Fibroblast of gingiva (primary cell): ENCODE measurements at regions not wholly inside any gene's neighbourhood (a gene's known extent, or its start where the extent isn't known, plus 50 kb on each side); places are given as distances from the start of the nearest gene placed in this dataset.

Experiments
- DNase-seq: peaks from one replicate; pipeline ENCODE4 v3.0.0-alpha.2; 2011; ENCODE audit warnings: low read depth

DNA sequence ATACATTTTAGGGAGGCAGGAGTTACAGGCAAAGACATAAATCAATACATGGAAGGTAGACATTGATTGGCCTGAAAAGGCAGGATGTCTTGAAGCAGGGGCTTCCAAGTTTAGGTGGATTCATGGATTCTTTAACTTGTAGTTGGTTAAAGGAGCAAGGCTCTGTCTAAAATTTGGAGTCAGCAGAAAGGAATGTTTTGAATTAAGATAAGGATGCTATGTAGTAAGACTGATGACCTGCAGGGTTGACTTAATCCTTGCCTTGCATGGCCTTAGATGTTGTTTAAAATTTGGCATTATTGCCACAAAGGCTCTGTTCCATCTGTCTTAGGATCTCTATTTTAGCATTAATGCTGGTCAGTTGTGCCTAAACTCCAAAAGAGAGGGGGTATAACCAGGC, 171.3 kb downstream of the C5orf15 start:
- no peak for DNase-seq

- DNase-seq: no peak
These were observed 172.2 kb downstream of the C5orf15 start for GRCh38 chr5:133796186-133796585.

DNA sequence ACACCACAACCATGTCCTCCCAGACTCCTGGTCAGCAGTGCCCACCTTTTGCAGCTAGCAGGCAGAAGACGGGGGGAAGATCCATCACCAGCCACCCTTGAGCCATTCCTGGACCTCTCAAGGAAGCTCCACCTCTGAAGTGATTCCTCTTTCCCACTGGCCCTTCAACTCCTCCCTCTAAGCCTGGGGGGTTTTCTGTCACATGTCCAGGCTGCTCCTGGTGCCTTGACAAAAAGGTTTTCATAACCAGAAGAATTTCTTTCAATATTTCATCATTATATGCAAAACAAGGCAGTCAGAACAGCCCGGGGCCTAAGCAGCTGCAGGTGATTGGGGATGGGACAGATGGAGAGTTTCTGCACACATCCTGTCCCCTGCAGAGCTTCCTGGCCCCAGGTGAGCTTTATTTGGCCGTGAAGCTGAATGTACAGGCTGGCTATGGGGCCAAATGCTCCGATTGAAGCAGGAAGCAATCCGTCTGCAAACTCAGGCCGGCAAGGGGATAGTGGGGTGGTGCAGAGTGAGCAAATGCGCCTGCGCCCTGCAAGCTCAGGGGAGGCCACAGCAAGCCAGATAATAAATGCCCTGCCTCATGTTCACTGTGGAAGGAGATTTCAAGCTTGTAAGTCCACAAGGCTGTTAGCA, 173.5 kb downstream of the C5orf15 start:
- no peak for DNase-seq

- DNase-seq: no peak
These were observed 174.5 kb downstream of the C5orf15 start for GRCh38 chr5:133793756-133794465.

DNA sequence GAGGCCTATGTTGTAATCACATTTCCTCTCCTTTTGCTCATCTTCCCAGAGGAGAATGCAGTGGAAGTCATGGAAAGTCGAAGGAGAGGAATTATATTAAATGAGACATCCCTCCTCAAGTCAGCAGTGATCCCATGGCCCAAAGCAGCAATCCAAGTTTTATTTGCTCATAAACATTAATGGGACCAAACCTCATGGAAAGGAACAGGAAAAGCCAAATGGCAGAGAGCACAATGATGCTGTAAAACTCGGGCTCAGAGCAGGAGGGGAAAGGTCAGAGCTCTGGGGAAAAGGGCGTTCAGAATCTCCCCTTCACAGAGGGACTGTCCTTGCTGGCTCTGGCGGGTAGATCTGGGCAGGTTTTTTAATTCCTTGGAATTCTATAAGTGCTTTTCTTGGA, 175.8 kb downstream of the C5orf15 start:
- no peak for DNase-seq

- no peak for DNase-seq
These were observed 176.4 kb downstream of the C5orf15 start for GRCh38 chr5:133792024-133792423.

DNA sequence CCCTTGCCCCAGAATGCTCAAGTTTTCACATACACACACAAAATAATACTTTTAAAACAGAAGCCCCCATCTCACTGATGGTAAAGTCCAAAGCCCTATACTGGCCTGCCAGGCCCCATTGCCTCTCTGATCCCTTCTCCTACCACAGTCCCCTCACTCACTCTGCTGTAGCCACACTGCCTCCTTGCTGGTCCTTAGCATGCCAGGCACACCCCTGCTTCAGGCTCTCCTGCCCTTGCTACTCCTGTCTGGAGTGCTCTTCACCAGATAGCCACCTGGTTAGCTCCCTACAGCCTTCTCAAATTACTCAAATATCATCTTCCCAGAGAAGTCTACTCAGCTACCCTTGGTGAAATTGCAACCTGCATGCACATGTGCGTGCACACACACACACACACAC, 177.5 kb downstream of the C5orf15 start:
- no peak for DNase-seq

GRCh38 chr5:133789428-133789827, 177.1 kb upstream of the FSTL4 start:
- no peak for DNase-seq

DNA sequence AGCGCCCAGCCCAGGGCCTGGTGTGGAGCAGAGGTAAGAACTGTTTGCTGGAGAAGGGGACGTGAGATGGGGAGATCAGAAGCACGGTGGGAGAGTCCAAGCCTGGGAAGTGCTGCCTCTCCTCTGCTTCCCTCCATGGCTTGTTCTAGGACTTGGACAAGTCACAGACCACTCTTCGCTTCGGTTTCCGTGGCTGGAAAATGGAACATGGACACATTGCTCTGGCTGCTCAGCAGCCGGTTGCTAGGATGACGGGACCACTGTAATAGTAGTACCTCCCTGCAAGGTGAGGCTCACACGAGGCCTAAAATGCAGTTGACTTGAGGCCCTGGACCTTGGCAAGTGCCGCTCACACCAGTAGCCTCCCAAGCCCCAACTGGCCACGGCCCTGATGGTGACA, 175.8 kb upstream of the FSTL4 start:
- no peak for DNase-seq

- DNase-seq: no peak
These were observed 174.1 kb upstream of the FSTL4 start for GRCh38 chr5:133786420-133786819.

DNA sequence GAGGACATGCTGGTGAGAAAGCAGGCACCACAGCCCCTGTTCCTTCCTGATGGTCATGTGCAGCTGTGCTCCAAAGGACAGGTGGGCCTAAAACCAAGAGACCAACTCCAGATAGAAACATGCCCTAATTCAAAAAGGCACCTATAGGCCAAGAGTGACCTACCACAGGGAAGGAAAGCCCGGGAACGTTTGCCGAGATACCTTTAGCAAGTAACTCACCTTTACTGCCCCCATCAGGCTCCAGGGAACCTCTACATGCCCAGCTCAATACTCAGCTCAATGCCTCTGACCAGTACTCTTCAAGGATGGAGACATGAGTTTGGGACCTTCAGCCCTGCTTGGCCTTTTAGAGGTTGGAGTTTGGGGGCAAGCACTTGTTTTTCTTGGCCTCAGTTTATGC, 172.8 kb upstream of the FSTL4 start:
- no peak for DNase-seq

DNA sequence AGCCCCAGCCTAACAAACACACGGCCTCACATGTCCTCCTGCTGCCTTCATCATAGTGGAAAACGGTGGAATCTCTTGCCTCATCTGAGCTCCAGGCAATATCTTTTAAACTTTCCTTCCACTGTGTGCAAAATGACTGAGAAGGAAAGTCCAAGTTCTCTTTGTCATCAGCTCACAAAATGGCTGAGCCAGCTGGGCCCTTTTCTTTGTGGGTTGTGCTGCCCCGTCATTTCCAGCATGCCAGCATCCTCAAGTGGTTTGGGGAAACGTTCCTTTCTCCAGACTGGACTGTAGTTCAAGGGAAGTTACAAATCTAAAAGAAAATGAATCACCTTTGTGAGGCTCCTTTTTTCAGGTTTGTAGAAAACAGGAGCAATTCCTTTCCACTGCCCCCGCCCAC, 171.1 kb upstream of the FSTL4 start:
- DNase-seq: no peak

GRCh38 chr5:133782736-133783135, 170.4 kb upstream of the FSTL4 start:
- no peak for DNase-seq

DNA sequence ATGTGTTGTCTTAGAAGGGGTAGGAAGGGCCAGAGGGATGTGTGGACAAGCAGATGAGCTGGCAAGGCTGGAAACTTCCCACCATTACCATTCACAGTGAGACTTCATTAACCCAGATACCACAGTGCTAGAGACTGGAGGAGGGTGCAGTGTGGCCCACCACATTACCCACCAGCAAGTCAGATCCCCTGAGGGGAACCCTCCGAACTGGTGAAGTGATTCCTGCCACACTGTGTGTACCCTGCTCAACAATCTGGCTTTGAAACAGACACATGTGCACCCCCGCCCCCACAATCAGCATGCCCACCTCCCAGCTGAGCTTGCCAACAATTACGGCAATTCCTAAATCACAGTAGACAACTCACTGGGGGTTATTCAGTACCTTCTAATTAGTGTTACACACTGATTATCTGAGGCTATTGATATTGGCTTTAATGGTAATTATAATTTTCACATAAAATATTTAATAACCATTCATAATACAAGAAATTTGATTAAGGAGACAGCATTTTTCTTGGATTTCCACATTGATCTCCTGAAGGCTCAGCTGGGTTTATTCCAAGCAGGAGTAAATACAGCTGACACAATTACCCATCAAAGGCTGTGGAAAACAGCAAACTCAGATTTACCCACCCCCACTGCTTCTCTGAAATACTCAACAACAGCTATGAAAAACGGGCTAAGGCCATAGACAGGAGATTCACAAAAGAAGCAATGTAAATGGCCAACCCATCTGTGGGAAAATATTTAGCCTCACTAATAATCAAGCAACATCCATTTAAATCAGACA, 169.3 kb upstream of the FSTL4 start:
- no peak for DNase-seq

DNA sequence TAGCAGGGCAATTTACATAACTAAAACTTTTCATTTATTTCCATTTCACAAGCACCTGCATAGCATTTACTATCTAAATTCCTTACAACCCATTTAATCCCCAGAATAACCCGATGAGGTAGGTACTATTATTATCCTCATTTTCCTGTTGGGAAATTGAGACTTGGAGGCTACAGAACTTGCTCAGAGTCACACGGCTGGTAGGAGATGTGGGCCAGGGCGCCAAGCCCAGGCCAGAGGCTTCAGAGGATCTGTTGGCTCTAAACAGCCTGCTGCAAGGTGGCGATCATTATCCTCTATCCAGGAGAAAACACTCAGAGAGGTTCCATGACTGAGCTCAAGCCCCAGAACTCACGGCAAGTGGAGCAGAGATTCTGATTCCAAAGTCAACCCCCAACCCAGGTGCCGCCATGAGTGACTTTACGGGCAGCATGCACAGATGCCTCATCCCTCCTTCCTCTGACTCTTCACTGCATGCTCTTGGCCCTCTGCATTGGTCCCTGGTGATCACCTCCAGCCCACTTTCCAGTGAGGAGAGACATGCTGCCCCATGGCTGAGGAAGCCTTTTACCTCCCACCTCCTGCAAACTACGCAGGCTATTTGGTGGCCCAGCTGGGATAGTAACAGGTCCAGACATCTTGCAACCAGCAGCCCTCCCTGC, 168.4 kb upstream of the FSTL4 start:
- no peak for DNase-seq

- no peak for DNase-seq
These were observed 167.6 kb upstream of the FSTL4 start for GRCh38 chr5:133779828-133780475.

DNA sequence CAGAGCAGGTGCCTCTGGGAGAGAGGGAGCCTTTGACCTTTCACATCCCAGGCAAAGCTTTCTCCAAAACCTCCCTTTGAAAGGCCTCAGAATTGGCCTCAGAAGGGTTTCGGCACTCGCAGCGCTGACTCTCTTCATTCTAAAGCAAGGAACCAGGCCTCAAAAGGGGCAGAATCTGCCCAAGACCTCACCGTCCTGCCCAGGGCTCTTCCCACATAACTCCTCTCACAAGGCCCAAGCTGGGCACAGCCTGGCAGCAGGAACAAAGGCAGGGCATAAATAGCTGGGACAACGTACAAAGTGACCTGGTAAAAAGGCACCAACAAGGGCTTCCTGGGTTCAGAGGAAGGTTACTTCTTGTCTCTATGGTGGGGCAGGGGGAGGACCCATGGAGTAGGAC, 166.3 kb upstream of the FSTL4 start:
- DNase-seq: no peak

DNA sequence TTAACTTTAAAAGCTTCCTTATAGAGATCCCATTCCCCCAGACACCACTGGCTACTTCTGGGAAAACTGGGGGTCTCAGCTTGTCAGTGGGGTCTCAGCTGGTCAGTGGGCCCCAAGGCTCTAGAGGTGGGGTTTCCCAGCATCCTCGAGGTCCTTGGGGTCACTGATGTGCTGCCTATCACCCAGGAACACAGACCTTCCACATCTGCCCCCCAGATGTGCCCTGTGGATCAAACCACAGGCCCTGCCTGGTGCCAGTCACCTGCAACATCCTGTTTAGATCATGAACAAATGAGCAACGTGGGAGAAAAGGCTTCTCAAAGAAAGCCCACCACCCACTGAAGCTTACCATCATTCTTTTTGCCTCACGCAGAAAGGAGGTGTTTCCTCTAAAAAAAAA, 165.6 kb upstream of the FSTL4 start:
- no peak for DNase-seq

- DNase-seq: no peak
These were observed 163.4 kb upstream of the FSTL4 start for GRCh38 chr5:133775584-133776304.

DNA sequence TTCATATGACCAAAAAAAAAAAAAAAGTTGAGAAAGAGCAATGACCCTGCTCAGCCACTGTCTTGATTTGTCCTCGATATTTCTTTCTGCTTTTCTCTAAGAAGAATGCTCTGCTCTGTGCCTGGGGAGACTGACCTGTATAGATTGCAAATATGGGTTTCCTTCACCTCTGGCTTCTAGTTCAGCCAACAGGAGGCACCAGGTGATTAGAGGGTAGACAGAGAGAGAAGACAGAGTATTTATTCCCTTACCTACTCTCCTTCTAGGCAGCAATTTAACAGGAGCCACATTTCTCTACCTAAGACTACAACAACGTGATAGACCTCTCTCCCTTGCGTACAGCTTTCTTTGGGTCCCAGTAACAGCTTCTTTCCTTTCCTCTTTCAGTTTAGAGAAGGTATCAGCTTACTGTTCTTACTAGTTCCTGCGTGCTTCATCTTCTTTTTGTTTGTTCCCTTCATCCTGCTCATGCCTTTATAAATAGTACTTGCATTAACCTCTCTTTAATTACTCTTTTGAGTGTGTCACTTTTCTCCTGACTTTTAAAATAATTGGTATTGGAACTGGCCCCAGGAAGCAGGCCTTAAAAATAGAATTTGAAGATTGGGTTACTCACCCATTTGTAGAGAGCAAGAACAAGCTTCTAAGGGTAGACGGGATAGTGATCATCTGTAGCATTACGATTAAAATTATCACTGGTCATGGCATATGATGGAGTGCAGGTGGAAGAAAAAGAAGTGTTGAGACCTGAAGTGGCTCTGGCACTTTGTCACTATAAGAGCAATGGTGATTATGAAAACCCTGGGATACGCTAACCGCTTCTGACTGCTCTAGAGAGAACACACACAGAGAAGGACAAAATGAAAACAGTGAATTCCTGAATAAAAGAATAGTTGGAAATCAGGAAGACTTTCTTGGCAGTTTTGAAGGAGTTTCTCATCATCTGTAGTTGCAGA, 161.2 kb upstream of the FSTL4 start:
- DNase-seq: no peak
